22Rv1 (cell line): ENCODE measurements at regions not wholly inside any gene's neighbourhood (a gene's known extent, or its start where the extent isn't known, plus 50 kb on each side); places are given as distances from the start of the nearest gene placed in this dataset.

Source experiments
- H3K27ac ChIP-seq: fragments of 450-650 bp; 2 replicates; pipeline ENCODE4 v1.5.1; 2017
- ZFX ChIP-seq: fragments of 450-650 bp; IDR thresholded peaks from 2 replicates; pipeline ENCODE4 v1.6.1; 2017; ENCODE audit warnings: antibody characterized with exemption, borderline replicate concordance
- TF ChIP-seq, protein P1 (sequence below): fragments of 450-650 bp; IDR thresholded peaks from 2 replicates; pipeline ENCODE4 v1.5.1; 2017; ENCODE audit warnings: mild to moderate bottlenecking

DNA sequence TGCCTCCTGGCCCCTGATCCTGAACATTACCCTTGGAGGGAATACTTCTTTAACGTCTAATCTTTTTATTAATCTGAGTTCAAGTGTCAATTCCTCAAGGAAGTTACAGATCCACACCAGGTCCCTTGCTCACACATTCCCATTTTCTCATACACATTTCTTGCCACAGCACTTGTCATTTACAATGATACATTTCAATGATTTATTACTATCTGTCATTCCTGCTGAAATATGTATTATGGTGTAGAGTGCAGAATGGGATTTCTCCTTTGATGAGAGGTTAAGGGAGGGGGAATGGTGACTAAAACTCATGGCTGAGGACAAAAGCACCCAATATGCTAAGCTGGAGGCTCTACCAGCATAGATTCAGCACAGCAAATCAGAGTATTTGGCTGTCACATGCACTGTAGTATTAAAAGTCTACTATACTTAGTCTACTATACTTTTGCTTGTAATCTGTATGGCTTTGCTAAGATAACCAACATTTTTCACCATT lies 982.5 kb downstream of the TTLL7 start:
- H3K27ac ChIP-seq: no peak overlapping the region
- TF ChIP-seq, protein P1, sequence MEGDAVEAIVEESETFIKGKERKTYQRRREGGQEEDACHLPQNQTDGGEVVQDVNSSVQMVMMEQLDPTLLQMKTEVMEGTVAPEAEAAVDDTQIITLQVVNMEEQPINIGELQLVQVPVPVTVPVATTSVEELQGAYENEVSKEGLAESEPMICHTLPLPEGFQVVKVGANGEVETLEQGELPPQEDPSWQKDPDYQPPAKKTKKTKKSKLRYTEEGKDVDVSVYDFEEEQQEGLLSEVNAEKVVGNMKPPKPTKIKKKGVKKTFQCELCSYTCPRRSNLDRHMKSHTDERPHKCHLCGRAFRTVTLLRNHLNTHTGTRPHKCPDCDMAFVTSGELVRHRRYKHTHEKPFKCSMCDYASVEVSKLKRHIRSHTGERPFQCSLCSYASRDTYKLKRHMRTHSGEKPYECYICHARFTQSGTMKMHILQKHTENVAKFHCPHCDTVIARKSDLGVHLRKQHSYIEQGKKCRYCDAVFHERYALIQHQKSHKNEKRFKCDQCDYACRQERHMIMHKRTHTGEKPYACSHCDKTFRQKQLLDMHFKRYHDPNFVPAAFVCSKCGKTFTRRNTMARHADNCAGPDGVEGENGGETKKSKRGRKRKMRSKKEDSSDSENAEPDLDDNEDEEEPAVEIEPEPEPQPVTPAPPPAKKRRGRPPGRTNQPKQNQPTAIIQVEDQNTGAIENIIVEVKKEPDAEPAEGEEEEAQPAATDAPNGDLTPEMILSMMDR: no peak
- no peak for TF ChIP-seq ZFX

DNA sequence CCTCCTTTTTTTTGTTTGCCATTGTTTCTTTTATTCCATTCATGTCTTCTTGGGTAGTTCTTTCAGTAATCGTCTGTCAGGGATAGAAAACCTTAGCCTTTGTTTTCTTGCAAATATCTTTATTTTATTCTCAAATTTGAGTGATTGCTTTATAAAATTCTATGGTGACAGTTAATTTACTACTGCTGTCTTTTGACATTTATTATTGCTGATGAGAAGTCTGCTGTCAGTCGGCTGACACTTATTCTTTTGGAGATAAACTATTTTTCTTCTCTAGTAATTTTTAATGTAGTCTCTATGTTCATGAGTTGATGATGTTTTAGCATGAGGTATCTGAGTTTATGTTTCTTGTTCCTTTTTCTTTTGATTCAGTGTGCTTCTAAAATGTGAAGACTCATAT lies 983.8 kb downstream of the TTLL7 start:
- H3K27ac ChIP-seq: no peak overlapping the region
- no peak for TF ChIP-seq ZFX
- TF ChIP-seq, protein P1: no peak

DNA sequence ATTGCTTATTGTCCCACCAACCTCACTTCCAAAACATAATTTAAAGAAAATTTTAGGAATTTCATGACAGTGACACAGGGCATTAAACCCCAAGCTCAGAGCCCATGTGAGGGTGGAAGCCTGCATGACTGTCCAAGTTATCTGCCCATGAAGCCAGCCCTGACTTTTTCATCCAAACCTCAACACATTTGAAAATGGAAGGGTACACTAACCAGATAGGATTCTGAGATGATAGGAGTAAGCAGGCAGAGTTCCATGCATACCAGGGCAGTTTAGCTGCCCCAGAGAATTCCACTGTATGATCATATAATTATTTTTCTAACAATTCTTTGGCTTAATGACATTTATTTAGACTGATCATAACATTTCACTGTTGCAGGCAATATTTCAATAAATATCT lies 986.0 kb downstream of the TTLL7 start:
- no peak overlapping the region for H3K27ac ChIP-seq
- TF ChIP-seq, protein P1: no peak
- no peak for TF ChIP-seq ZFX

DNA sequence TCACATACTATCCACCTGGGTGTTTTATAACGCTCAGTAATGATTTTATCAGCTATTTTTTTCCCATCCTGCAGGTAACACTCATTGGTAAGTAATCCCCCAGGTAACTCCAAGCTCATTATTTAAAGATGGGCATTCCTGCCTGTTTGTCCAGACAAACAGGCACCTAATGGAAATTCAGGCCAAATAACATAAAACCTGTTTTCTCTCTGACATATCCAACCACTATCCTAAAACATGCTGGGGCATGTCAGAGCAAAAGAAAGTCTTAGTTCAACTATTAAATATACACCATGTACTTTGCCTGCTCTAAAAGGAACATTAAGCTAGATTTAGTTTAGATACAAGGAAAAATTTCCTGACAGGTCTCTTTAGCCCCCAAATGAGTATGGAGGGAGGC lies 987.7 kb downstream of the TTLL7 start:
- TF ChIP-seq ZFX: no peak
- TF ChIP-seq, protein P1: no peak

DNA sequence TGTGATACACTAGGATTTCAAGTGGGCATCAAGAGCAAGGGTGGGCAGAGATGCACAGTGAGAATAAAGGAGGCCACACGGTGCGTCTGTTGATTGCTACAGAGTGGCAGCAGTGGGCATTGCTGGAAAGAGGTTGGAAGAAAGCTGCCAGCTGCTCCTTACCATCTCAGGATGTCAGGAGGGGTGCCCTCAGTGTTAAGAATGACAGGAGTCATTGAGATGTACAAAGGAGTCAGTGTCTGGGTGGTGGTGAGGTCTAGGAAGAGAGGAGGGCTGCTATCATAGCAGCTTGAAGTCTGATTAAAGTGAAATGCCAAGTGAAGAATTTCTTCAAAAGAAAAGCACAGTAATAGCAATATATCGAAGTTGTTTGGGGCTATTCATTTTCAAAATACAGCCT lies 992.7 kb downstream of the TTLL7 start:
- H3K27ac ChIP-seq: no peak overlapping the region
- TF ChIP-seq ZFX: no peak
- TF ChIP-seq, protein P1: no peak

More for the DNA sequence above, 987.7 kb downstream of the TTLL7 start:
- H3K27ac ChIP-seq: no peak overlapping the region

DNA sequence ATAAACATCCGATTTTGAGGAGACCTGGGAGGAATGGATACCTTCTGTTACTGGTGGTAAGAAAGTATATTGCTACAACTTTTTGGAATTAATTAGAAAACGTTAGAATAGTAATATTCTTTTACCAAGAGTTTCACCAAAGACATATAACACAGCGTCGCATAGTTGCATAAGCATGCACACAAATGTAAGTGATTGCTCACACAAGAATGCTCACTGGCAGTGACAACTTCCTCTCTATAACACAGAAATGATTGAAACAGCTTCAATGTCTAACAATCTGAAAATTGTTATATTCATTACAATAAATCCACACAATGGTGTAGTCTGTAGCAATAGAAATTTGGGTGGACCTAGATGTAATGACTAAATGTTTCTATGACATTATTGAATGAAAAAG lies 998.6 kb downstream of the TTLL7 start:
- no peak overlapping the region for H3K27ac ChIP-seq
- TF ChIP-seq, protein P1: no peak
- no peak for TF ChIP-seq ZFX

DNA sequence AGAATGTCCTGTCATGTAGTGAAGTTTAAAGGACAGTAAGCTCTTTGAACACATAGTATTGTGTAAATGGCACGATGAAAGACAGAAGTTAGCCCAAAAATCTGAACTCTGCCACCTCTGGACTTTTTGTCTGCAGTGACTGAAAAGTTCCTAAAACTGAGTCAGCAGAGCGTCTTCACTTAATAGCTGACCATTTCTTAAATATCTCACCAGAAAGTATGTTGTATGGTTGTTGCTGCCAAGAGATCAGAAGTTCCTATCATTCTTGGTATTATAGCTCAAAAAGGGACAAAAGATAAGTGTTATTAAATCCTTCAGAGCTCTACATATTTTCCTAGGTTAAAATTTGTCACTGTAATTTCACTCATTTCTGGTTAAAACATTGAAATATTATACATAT lies 1003.0 kb downstream of the TTLL7 start:
- TF ChIP-seq, protein P1: no peak
- TF ChIP-seq ZFX: no peak
- H3K27ac ChIP-seq: no peak overlapping the region
